ENCODE measurements at regions not wholly inside any gene's neighbourhood (a gene's known extent, or its start where the extent isn't known, plus 50 kb on each side); places are given as distances from the start of the nearest gene placed in this dataset.

- TF ChIP-seq CTCF (IDR thresholded peaks at IDR 0.05): no peak
- no peak for TF ChIP-seq EP300 (IDR thresholded peaks at IDR 0.05; ENCODE audit: low read depth)
Observed at GRCh38 chr7:11302121-11302520, 328.4 kb downstream of the PHF14 start.
